ENCODE measurements at regions not wholly inside any gene's neighbourhood (a gene's known extent, or its start where the extent isn't known, plus 50 kb on each side); places are given as distances from the start of the nearest gene placed in this dataset.

DNA sequence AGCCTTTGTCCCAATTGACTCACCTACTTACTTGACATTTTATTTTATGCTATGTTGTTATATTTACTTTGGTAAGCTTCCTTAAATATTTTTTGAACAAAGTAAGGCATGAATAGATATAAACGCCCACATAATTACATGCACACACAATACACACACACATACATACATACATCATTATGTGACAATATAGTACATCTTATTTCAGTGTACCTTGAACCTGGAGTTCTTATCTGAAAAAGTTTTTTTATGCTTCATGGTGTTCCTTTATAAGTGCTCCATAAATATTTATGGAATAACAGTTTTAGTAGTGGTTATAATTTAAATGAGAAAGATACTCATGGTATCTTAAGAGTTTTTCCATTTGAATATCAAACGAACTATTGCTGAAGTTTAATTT is 102.8 kb upstream of the MTPN start:
- Histone ChIP-seq H3K27ac (ENCODE audit: low read depth, low read length) (no peak overlapping the region), H3K4me1 (replicated peaks in 1 of 4; ENCODE audit: control insufficient read depth in 3 of 4, insufficient read depth in 4 of 4, low read length in 3 of 4) (no peaks in the 10 kb centered on the region), H2BK20ac (ENCODE audit: low read length) (no peak overlapping the region), H4K91ac (replicated peaks; ENCODE audit: insufficient read length, low read length) (no peak overlapping the region), H3K4ac (replicated peaks; ENCODE audit: insufficient read length, low read depth, low read length) (no peak overlapping the region), H4K5ac (ENCODE audit: insufficient read length, low read depth, low read length) (no peak overlapping the region), H3K27me3 (replicated peaks in 1 of 4; ENCODE audit: control insufficient read depth in 3 of 4, extremely low read depth in 1 of 4, insufficient read depth in 3 of 4, low read length in 3 of 4) (no peaks in the 10 kb centered on the region), H3K9me3 (ENCODE audit: insufficient read depth in 2 of 2, low read depth in 1 of 2, low read length in 1 of 2) (no peaks in the 10 kb centered on the region), H3K18ac (ENCODE audit: extremely low read depth, low read length) (no peak overlapping the region), H4K20me1 (replicated peaks in 1 of 2; ENCODE audit: control insufficient read depth in 1 of 2, insufficient read depth in 2 of 2, low read length in 2 of 2) (no peaks in the 10 kb centered on the region), H4K8ac (ENCODE audit: extremely low read depth, insufficient read depth, low read length) (no peak overlapping the region), H3K4me2 (ENCODE audit: insufficient read depth in 1 of 2, low read depth in 2 of 2, low read length in 2 of 2) (no peak overlapping the region), H3K9ac (replicated peaks in 1 of 4; ENCODE audit: extremely low read depth in 1 of 4, low read depth in 3 of 4, low read length in 3 of 4) (no peak overlapping the region), H3K79me2 (ENCODE audit: control insufficient read depth in 1 of 2, insufficient read depth in 2 of 2, low read length in 2 of 2) (no peaks in the 10 kb centered on the region), H2AFZ (ENCODE audit: low read length) (no peak overlapping the region), H3K36me3 (ENCODE audit: control insufficient read depth in 2 of 4, insufficient read depth in 4 of 4, low read length in 3 of 4) (no peaks in the 10 kb centered on the region), H3K23me2 (ENCODE audit: low read depth, low read length) (no peaks in the 10 kb centered on the region), H2AK5ac (ENCODE audit: low read depth, low read length) (no peak overlapping the region), H2BK120ac (replicated peaks; ENCODE audit: low read depth, low read length) (no peak overlapping the region), H3K4me3 (ENCODE audit: extremely low read depth in 1 of 4, insufficient read depth in 2 of 4, low read depth in 3 of 4, low read length in 4 of 4) (no peak overlapping the region), H3K23ac (ENCODE audit: insufficient read length) (no peak overlapping the region), H3K14ac (ENCODE audit: insufficient read length) (no peak overlapping the region), H3K56ac (replicated peaks; ENCODE audit: insufficient read length, low read depth, low read length) (no peak overlapping the region), H3K79me1 (ENCODE audit: low read depth, low read length) (no peaks in the 10 kb centered on the region), H2BK15ac (ENCODE audit: low read length) (no peak overlapping the region), H2BK12ac (ENCODE audit: low read depth, low read length) (no peak overlapping the region), H2BK5ac (ENCODE audit: low read depth, low read length) (no peak overlapping the region)
- DNase-seq (ENCODE audit: low read depth in 1 of 2, low spot score in 2 of 2) (no peak), FAIRE-seq (no peak)
- 87% methylated on average over 2 of the region's 2 CpGs; no CpG with 5 or more reads in 1 of the 2 experiments for WGBS, 2 experiments (ENCODE audit: extremely low coverage in 1 of 2, insufficient coverage in 1 of 2, insufficient read length in 1 of 2, insufficient replicate concordance in 2 of 2, low coverage in 1 of 2, low lambda C conversion rate in 2 of 2, missing lambda C conversion rate in 1 of 2)
- CTCF ChIA-PET (ENCODE audit: partially characterized antibody): no interaction called here
- TF ChIP-seq SIN3A (conservative IDR thresholded peaks at IDR 0.05 in 1 of 2, IDR thresholded peaks at IDR 0.05 in 1 of 2; ENCODE audit: low read depth in 1 of 2, low read length in 2 of 2) (no peak), SP1 (IDR thresholded peaks at IDR 0.05; ENCODE audit: low read depth, low read length) (no peak), EP300 (IDR thresholded peaks at IDR 0.05; ENCODE audit: borderline replicate concordance in 1 of 2, low read depth in 2 of 2, low read length in 2 of 2) (no peak), ZNF274 (IDR thresholded peaks at IDR 0.05; ENCODE audit: borderline replicate concordance, extremely low read depth, low read length) (no peak), POLR2A (IDR thresholded peaks at IDR 0.05; ENCODE audit: control extremely low read depth in 1 of 2, low read depth in 2 of 2, low read length in 2 of 2) (no peak), RNF2 (IDR thresholded peaks at IDR 0.05; ENCODE audit: borderline replicate concordance, low read depth, low read length, missing control alignments, poor library complexity, severe bottlenecking) (no peak), BCL11A (IDR thresholded peaks at IDR 0.05; ENCODE audit: low read depth in 2 of 2, low read length in 2 of 2) (no peak), E2F6 (IDR thresholded peaks at IDR 0.05) (no peak), RAD21 (IDR thresholded peaks at IDR 0.05 in 1 of 2, conservative IDR thresholded peaks at IDR 0.05 in 1 of 2; ENCODE audit: low read depth in 2 of 2, low read length in 2 of 2) (no peak), TAF1 (IDR thresholded peaks at IDR 0.05; ENCODE audit: low read depth, low read length) (no peak), KDM4A (IDR thresholded peaks at IDR 0.05; ENCODE audit: low read depth, low read length, severe bottlenecking) (no peak), YY1 (IDR thresholded peaks at IDR 0.05; ENCODE audit: low read depth, low read length) (no peak), ASH2L (IDR thresholded peaks at IDR 0.05; ENCODE audit: low read length) (no peak)
- POLR2A ChIA-PET (ENCODE audit: partially characterized antibody): no interaction called here
